Stimulated activated CD4-positive, alpha-beta T cell treated with anti-CD3 and anti-CD28 coated beads, Interleukin-1b, Interleukin-23, amount 100 ng/mL, for 4 hours (primary cell): ENCODE measurements at regions not wholly inside any gene's neighbourhood (a gene's known extent, or its start where the extent isn't known, plus 50 kb on each side); places are given as distances from the start of the nearest gene placed in this dataset.

Experiments
- DNase-seq, 2 donors: peaks; one replicate each; pipeline ENCODE4 v3.0.0-alpha.2; 2020; ENCODE audit warnings: low read depth in 2 of 2

- no peak for DNase-seq
Observed at GRCh38 chr2:217092710-217093379, 233.0 kb upstream of the TNP1 start.

- DNase-seq = no peak
Observed at GRCh38 chr2:217091531-217091930, 231.7 kb upstream of the TNP1 start.

GRCh38 chr2:217090884-217091283 is 231.0 kb upstream of the TNP1 start:
- no peak for DNase-seq

GRCh38 chr2:217090024-217090473 is 230.2 kb upstream of the TNP1 start:
- DNase-seq = no peak

- DNase-seq = no peak
Observed at GRCh38 chr2:217086718-217087117, 226.9 kb upstream of the TNP1 start.

- no peak for DNase-seq
Observed at GRCh38 chr2:217086038-217086522, 226.2 kb upstream of the TNP1 start.

- no peak for DNase-seq
Observed at GRCh38 chr2:217085543-217085942, 225.7 kb upstream of the TNP1 start.

- no peak for DNase-seq
Observed at GRCh38 chr2:217081799-217082198, 221.9 kb upstream of the TNP1 start.

- no peak for DNase-seq
Observed at GRCh38 chr2:217079165-217079564, 219.3 kb upstream of the TNP1 start.

- no peak for DNase-seq
Observed at GRCh38 chr2:217077831-217078407, 218.1 kb upstream of the TNP1 start.

- DNase-seq = no peak
Observed at GRCh38 chr2:217076657-217077232, 216.9 kb upstream of the TNP1 start.

GRCh38 chr2:217076058-217076435 is 216.2 kb upstream of the TNP1 start:
- DNase-seq = no peak

- no peak for DNase-seq
Observed at GRCh38 chr2:217075268-217076057, 215.6 kb upstream of the TNP1 start.

- DNase-seq = no peak
Observed at GRCh38 chr2:217074576-217075255, 214.9 kb upstream of the TNP1 start.

- no peak for DNase-seq
Observed at GRCh38 chr2:217071416-217071815, 211.6 kb upstream of the TNP1 start.

GRCh38 chr2:217070611-217071010 is 210.7 kb upstream of the TNP1 start:
- no peak for DNase-seq

GRCh38 chr2:217070043-217070430 is 210.2 kb upstream of the TNP1 start:
- no peak for DNase-seq

GRCh38 chr2:217069263-217070042 is 209.6 kb upstream of the TNP1 start:
- no peak for DNase-seq

- no peak for DNase-seq
Observed at GRCh38 chr2:217068677-217069250, 208.9 kb upstream of the TNP1 start.

GRCh38 chr2:217067787-217068186 is 207.9 kb upstream of the TNP1 start:
- no peak for DNase-seq
